ENCODE measurements at regions not wholly inside any gene's neighbourhood (a gene's known extent, or its start where the extent isn't known, plus 50 kb on each side); places are given as distances from the start of the nearest gene placed in this dataset.
"Not testable (repeated sequence)": the region's sequence is repeated elsewhere in the genome, so short reads cannot be mapped to it uniquely, and the experiment has no call there.

GRCh38 chr4:147110473-147111367 lies 165.1 kb upstream of the TTC29 start:
- no peak overlapping the region for H3K4me3 ChIP-seq (ENCODE audit: low read length)
- DNase-seq (ENCODE audit: low read depth): no peak

GRCh38 chr4:147112196-147112595 lies 166.5 kb upstream of the TTC29 start:
- not testable (repeated sequence) for DNase-seq (ENCODE audit: low read depth)

More at GRCh38 chr4:147110473-147111367, 165.1 kb upstream of the TTC29 start:
- peak; percentile 24 for TF ChIP-seq CTCF (conservative IDR thresholded peaks at IDR 0.05; ENCODE audit: low read depth, low read length)

GRCh38 chr4:147117431-147117830 lies 171.8 kb upstream of the TTC29 start:
- H3K4me3 ChIP-seq (ENCODE audit: low read length): no peak overlapping the region
- TF ChIP-seq CTCF (conservative IDR thresholded peaks at IDR 0.05; ENCODE audit: low read depth, low read length): no peak
- no peak for DNase-seq (ENCODE audit: low read depth)

More at GRCh38 chr4:147112196-147112595, 166.5 kb upstream of the TTC29 start:
- H3K4me3 ChIP-seq (ENCODE audit: low read length): not testable (repeated sequence)

- TF ChIP-seq CTCF (conservative IDR thresholded peaks at IDR 0.05; ENCODE audit: low read depth, low read length): no peak
- no peak overlapping the region for H3K4me3 ChIP-seq (ENCODE audit: low read length)
- no peak for DNase-seq (ENCODE audit: low read depth)
Observed at GRCh38 chr4:147118528-147118927, 172.9 kb upstream of the TTC29 start.

- TF ChIP-seq CTCF (conservative IDR thresholded peaks at IDR 0.05; ENCODE audit: low read depth, low read length): no peak
- no peak for DNase-seq (ENCODE audit: low read depth)
- H3K4me3 ChIP-seq (ENCODE audit: low read length): no peak overlapping the region
Observed at GRCh38 chr4:147122685-147123084, 177.0 kb upstream of the TTC29 start.

- no peak for TF ChIP-seq CTCF (conservative IDR thresholded peaks at IDR 0.05; ENCODE audit: low read depth, low read length)
- DNase-seq (ENCODE audit: low read depth): no peak
- H3K4me3 ChIP-seq (ENCODE audit: low read length): no peak overlapping the region
Observed at GRCh38 chr4:147123146-147123545, 177.5 kb upstream of the TTC29 start.

- DNase-seq (ENCODE audit: low read depth): no peak
- TF ChIP-seq CTCF (conservative IDR thresholded peaks at IDR 0.05; ENCODE audit: low read depth, low read length): no peak
- H3K4me3 ChIP-seq (ENCODE audit: low read length): no peak overlapping the region
Observed at GRCh38 chr4:147128787-147129186, 183.1 kb upstream of the TTC29 start.

Measured in retinal pigment epithelial cell (primary cell).